Stimulated activated CD4-positive, alpha-beta T cell treated with anti-CD3 and anti-CD28 coated beads, Interleukin-4, amount 100 ng/mL, for 48 hours (primary cell): ENCODE measurements at regions not wholly inside any gene's neighbourhood (a gene's known extent, or its start where the extent isn't known, plus 50 kb on each side); places are given as distances from the start of the nearest gene placed in this dataset.

ENCODE experiments used
- DNase-seq, 2 donors: peaks; one replicate each; pipeline ENCODE4 v3.0.0-alpha.2; 2020; ENCODE audit warnings: low read depth in 2 of 2

DNA sequence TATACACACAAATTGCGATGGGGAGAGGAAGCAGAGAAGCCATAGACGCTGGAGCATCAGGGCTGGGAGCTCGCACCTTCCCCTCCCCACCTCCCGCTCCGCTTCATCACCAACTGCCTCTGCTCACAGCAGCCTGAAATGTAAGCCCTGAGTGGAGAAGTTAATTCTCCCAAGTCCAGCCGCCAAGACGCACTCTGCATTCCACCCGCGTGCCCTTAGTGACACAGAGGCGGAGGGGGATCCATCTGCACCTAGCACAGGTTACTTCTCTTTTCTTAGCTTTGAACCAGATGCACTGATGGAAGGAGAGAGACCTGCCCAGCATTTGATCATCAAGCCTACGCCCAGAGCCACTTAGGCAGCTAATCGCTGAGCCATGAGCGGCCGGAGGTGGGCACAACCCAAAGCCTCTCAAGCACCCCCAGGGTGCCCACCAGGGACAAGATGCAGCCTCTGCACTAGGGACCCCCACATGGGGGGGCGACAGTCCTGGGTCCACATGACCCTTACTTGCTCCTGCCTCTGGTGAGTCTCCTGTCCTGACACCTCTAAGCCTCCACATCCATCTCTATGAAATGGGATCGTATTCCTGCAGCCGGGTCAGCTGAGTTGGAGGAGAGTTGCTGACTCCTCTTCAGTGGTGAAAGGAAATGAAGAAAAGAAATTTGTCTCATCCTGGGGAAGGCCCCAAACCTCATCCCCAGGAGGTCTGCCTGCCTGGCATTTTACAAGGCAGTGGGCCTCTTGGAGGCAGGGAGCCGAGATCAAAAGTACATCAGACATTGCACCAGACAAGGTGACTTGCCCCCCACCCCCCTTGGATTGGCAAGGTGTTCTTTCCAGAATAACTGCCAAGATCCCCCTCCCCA lies 316.2 kb downstream of the MATN1 start:
- DNase-seq, result no peak

DNA sequence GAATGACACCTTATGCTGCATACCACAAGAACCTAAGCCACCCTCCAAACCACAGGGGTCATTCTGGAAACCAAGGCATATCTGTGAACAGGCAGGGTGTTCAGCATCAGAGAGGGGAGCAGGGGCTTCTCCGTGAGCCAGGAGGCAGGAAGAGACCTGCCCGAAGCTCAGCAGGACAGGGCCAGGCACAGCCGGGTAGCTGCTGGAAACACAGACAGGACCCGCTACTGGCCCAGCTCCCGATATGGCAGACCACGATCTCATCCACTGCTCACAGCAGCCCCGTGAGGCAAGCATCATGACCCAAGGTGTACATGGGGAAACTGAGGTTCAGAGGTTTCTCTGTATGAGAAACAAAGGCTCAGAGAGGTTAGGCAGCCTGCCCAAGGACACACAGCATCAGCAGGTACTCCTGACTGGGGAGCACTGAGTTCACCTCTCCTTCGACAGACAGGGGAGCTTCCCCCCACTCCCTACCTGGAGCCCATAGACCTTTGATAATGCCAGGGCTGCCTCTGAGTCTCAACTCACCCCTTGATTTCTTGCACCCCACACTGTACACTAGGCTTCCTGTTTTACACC lies 317.7 kb downstream of the MATN1 start:
- DNase-seq, result no peak

DNA sequence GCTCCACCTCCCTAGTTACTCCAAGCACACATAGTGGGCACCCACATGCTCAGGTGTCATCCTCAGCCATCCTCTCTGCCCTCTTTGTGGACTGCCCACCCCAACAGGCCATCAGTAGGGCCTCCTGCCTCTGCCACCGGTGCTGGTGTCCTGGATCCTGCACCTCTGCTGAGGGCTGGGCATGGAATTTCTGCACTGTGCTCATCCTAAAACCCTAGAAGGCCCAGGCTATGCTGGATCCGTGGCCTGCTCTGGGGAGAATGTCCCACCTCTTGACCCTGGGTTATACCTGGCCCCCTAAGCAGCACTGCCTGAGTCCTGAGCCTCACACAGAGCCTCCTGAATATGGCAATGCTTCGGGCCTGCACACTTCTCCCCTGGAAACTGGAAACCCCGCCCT lies 318.3 kb downstream of the MATN1 start:
- no peak for DNase-seq

DNA sequence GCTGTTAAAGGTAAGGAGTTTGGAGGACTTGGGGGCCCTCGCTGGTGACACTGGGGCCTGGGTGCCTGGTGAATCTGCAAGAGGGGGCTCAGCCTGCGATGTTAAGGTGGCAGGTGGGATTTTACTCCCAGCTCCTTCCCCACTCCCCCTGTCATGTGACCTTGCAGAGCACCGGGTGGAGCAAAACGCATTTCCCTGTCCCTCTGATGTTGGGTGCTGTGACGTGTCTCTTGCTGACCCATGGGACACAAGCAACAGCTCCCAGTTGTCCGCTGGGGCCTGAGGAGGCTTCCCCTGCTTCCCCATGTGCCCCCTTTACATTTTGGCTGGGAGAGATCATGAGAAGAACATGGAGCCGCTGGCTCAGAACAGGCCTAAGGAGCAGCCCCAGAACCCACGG lies 319.0 kb downstream of the MATN1 start:
- DNase-seq, result no peak

DNA sequence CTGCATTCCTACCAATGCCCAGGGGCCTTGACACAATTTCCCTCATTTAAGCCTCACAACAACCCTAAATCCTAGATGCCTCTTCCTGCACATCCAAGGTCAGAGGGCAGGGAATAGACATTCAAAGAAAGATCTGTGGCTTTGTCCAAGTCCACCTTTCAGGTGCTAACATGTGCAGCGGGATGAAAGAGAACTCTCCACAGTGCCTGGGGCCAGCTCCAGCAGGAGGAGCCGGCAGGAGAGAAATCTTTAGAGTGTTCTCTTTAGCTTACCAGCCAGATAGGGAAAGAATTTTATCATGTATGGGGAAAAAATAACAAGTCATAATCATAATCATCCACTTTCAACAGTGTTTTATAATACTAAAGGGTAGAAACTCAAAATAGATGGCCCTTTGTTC lies 319.7 kb downstream of the MATN1 start:
- DNase-seq, result no peak

DNA sequence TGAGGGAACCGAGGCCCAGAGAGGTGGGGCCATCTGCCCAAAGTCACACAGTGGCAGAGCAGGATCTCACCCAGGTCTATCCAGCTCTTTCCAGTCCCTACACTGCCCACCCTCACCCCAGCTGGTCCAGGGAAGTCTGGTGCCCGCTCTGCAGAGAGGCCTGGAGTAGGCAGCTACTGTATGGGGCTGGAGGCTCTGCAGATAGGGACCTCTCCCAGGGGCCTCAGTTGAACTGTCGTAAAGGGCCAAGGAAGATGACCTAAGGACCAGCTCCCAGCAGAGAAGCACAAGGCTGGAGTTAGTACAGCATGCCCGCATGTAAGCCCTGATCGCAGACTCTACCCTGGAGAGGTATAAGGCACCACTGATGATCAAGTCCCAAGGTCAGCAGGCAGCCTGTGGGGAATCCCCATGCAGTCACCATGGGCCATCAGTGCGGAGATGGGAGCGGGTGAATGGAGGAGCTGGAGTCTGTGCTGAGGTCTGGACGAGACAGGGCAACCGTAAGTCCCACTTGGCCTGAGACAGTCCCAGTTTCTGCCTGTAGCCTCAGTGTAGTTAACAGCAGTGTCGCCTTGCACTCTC lies 320.2 kb downstream of the MATN1 start:
- no peak for DNase-seq

DNA sequence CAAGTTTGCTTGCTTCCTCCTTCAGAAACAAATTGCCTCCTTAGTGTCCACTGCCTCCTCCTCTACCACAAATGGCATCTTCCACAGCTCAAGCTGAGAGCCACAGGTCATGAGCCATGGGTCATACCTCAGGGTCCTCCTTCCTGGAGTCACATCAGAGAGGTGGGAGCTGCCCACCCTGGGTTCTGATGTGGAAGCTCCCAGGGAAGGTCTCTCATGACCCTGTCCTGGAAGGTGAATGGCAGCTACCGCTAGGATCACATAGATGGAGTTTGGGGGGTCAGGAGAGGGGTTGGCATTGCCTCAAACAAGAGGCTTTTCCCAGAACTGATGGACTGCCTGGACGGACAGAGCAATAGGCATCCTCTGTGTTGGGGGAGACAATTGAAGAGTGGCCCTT lies 321.4 kb downstream of the MATN1 start:
- no peak for DNase-seq

DNA sequence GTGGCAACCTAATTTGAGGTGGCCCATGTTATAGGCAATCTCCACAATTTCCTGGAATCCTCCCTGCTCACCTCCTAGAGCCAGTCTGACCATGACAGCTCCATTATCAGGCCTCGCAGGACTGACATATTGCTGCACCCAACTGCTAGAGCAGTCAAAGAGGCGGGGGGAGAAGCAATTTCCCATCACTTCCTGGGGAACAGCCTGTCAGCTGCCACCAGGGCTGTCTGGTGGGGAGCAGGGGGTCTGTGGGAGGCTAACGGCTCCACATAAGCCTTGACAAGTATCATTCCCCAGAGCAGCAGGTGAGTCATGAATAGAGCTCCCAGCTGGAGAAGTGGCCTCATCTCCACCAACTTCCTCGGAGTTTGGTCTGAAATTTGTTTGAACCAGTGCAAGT lies 322.9 kb downstream of the MATN1 start:
- no peak for DNase-seq

DNA sequence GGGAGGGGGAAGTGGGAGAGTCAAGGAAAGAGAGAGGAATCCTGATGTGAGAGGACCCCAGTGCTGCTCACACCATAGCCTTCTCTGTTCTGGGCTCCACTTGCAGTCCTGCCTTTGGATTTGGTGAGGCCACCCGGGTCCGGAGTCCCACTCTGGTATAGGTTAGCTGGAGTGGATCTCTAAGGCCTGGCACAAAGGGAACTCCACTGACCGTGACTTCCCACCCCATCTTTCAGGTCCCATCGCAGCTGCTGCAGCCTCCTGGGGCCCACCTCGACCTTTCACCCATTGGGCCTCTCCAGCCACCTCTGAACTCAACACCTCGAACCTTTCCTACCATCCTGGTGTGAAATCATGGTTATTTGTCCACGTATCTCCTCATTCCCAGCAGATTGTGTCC lies 324.4 kb downstream of the MATN1 start:
- DNase-seq, result no peak

DNA sequence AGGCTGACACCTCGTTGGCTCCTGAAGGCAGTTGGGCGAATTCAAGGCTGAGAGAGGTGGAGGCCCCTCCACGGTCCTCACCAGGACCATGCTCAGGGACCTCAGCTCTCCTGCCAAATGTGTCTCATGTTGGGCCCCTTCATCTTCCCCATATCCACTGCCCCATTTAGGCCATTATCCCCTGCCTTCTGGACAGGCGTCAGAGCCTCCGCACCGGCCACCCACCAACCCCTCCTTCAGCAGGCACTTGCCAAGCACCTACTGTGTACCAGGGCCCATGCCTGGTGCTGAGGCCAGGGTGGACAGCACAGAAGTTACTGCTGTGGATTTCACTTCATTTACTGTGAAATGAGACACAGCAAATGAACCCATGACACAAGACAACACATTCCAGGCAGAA lies 325.8 kb downstream of the MATN1 start:
- no peak for DNase-seq

DNA sequence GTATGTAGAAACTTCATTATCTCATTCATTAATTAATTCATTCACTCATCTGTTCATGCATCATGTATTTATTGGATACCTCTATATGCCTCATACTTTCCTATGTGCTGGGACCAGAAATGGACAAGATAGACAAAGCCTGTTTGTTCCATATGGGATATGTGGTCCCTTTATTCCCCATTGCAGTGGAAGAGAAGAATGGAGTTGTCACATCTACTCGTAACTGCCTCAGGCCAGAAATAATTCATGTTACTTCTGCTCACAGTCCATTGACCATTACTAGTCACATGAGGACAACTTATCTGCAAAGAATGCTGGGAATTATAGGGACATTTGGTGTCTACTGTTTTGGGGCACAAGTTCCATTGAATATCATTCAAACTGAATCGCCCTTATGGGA lies 327.8 kb downstream of the MATN1 start:
- DNase-seq, result no peak

DNA sequence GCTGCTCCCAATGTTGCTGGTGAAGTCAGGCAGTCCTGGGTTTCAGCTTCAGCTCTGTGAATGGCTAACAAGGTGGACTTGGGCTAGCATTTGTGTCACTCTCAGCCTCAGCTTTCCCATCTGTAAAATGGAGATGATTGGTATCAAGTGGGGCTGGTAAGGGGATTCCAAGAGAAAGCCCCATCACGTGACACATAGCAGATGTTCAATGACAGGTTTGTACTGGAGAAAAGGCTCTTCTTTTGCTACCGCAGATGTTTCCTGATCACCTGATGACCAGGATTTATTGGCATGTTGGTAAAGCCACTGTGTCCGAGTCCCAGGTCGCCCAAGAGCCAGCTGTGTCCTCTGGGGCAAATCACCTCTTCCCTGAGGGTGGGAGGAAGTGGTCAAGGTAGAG lies 335.0 kb downstream of the MATN1 start:
- DNase-seq, result no peak

DNA sequence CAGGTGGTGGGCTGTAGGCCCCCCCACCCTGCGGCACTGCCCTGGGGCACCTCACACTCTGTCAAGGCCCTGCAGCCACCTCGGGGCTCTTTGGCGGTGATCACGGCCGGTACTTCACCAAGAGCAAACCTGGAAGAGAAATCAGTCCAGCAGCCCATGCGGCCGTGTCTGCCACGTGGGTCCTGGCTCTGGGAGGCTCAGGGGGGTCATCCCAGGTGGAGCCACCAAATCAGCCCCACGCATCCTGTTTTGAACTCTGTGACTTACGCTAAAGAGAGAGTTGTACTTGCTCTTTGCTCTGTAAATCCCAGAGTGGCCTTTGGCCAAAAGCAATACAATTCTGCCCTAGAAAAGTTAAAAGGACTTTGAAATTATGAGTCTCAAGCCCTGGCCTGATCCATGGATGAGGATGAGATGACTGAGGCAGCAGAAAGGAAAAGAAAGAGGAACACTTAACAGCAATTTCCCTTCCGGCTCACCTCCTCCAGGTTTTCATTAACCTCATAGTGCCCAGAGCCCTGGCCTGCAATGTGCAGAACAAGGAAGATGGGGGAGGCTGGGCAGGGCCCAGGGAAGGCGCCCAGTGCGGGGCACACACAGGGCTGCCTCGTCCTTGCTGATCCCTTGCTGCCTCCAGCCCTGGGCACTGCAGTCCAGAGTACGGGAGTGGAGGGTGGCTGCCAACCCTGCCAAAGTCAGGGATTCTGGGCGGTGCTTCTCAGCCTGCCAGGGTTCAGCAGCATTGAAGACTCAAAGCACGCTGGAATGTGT lies 337.0 kb downstream of the MATN1 start:
- no peak for DNase-seq

DNA sequence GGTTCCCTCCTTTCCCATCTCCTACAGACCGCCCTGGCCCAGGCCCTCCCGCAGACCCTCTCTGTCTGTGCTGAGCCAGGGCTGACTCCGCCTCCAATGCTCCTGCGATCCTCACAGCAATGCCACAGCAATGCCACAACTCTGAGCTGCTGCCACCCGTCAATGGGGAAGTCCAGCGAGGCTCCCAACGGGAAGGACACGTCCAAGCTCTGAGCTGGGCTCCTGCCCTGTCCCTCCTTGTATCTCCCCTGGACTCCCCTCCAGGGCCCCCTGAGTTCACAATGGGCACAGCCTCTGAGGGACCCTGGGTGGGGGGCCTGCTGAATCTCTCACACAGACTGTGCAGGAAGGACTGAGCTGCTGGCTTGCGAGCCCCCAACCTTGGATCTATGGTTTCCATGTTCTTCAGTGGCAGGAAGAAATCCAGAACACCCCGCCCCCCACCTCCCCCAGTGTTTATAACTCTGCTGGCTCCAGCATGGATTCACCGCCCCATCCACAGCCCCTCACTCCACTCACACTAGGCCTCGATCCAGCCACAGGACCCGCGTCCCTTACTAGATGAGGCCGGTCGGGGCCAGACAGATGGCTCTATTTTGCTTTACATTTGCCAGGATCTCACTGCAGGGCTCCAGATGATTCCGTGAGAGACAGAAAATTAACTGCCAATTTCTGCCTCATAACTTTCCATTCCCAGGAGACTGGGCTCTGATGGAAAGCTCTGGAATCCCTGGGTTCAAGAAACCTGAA lies 338.0 kb downstream of the MATN1 start:
- DNase-seq, result no peak

DNA sequence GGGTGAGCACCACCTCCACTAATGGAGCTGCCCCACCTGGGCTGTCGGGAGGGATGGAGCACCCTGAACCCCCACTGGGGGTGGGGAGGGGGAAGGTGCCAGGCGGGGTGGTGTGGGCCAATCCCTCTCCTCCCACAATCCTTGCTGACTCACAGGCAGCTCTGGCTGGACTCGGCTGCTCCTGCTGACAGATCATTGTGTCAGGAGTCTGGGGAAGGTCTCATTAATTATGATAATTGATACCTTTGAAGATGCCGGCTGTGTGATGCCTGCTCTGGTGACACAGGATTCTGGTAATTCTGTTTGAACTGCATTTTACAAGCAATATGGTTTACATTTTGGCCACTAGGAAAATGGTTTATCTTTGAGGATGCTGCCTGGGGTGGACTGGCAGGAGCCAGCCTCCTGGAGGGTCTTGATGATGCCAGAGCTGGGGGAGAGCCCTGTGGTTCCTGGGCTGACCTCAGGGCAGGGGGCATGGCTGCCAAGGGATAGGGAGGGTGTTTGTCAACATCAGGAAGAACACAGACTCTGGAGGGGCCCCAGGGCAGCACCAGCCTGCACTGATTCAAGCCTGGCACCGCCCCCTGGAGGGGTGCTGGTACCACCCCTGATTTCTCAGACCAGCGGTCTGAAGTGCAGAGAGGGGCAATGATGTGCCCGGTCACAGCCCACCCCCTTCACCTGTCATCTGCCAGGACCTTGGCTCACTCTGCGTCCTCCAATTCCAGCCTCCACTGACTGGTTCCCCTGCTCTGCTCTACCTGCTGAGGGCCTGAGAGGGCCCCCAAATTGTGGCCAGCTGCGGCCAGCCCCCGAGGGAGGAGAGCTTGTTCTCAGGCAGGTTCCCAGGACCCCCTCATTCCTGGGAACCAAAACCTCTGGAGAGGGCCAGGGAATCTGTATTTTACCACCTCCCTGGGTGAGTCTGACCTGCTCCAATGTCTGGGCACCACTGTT lies 338.8 kb downstream of the MATN1 start:
- no peak for DNase-seq

DNA sequence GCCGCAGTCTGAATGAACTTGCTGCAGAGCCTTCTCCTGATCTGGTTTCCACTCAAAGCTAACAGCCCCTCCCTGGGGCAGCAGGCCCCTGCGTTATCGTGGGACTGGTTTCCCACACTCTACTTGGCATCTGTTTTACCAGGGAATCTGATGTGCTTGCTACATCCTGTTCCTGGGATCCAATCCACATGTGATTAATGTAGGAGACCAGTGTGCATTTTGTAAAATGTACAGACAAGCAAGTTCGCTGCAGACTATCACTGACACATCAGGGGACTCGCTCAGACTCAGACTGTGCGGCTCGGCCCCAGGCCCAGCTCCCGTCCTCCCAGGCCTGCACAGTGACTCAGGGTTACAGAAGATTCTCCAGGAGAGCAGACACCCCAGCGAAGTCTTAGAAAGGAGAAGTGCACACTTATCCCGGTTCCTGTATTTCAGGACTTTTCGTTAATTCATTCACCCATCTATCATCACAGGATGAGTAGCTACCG lies 340.1 kb downstream of the MATN1 start:
- no peak for DNase-seq

DNA sequence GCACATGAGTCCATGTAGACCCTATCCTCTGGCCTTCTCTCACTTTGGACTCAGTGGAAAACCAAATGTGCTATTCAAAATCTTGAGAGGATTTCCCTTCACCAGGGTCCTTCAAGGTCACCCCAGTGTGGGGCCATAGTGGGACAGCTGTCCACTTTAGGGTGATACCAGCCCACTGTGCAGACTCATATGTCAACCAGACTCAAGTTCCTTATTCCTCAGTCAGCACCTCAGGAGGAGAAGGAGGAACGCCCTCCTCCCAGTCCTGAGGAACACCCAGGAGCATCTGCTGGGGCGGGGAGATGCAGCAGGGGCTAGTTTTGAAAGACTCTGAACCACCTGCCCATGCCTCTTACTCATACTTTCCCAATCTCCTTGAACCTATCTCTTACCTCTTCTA lies 340.9 kb downstream of the MATN1 start:
- no peak for DNase-seq

DNA sequence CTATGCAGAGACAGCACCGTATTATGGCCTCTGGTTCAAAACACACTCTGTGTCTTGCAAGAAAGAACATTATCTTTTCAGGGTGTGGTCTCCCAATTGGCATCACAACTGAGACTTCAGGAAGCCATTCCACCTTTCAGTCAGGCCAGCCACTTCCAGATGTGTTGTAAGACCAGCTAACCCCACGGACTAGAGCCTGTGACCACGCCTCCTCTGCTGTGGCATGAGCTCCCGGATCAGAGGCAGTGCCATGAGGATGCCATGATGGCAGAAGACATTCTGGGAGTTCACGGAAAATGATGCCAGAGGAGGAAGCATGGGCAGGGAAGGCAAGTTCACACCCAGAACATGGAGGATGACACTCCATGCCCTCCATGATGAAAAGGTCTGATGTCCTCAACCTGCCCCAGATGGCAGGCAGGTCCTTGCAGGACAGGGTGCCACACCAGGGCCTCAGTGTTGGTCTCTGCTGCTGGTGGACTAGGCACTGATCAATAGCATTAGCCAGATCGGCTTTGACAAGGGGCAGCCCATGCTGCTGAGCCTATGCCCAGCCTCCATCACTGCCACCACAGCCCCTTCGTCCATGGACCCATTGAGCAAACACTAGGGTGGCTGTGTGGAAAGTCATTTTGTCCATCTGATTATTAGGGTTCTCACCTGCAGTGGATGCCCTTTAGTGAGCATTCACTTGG lies 341.6 kb downstream of the MATN1 start:
- DNase-seq, result no peak

DNA sequence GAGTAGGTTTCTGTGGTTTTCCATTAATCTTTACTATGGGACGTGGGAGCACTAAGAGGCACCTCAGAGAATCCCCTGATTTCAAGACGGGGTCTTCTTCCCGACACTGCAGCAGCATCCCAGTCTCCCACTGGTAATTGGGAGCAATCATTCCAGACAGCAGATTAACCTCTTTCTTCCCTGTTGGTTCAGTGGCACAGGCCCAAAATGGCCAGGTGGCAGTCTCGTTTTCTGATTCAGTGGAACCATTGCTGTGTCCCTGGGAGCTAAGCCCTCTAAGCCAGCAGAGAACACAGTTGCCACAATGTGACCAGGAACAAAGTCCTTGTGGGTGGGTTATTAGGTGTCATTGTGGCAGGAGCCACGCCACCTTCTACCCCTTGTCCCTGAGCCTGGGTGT lies 342.1 kb downstream of the MATN1 start:
- no peak for DNase-seq

DNA sequence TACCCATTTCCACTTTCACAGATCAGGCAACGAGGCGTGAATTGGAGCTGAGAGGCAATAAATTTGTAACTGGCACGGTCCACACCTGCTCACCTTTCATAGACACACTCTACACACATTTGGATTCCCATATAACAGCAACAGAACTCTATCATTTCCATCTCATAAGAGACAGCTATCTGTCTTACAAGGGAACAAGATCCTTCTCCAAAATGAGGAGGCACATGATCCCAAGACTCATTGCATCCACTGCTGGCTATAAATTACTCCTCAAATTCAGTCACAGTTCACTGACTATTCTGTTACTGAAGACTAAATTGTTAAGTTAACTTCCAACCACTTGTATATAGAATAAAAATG lies 342.8 kb downstream of the MATN1 start:
- no peak for DNase-seq
